HG02571 (cell line): ENCODE measurements at regions not wholly inside any gene's neighbourhood (a gene's known extent, or its start where the extent isn't known, plus 50 kb on each side); places are given as distances from the start of the nearest gene placed in this dataset.
"Not testable (repeated sequence)": the region's sequence is repeated elsewhere in the genome, so short reads cannot be mapped to it uniquely, and the experiment has no call there.

ENCODE experiments used
- ATAC-seq: cut with Tn5 transposase; IDR thresholded peaks from one replicate; pipeline ENCODE4 v1.9.1; 2021; ENCODE audit warnings: mild to moderate bottlenecking, moderate library complexity; ENCODE audit not compliant: unreplicated experiment

GRCh38 chr11:115636753-115637527 lies 132.7 kb upstream of the CADM1 start:
- no peak for ATAC-seq

- ATAC-seq, result not testable (repeated sequence)
These were observed 129.8 kb upstream of the CADM1 start for GRCh38 chr11:115633977-115634376.

- ATAC-seq, result no peak
These were observed 127.8 kb upstream of the CADM1 start for GRCh38 chr11:115632061-115632460.

- no peak for ATAC-seq
These were observed 127.4 kb upstream of the CADM1 start for GRCh38 chr11:115631609-115632008.

GRCh38 chr11:115630214-115630613 lies 126.0 kb upstream of the CADM1 start:
- ATAC-seq, result no peak

GRCh38 chr11:115629456-115630015 lies 125.3 kb upstream of the CADM1 start:
- no peak for ATAC-seq

- no peak for ATAC-seq
These were observed 123.6 kb upstream of the CADM1 start for GRCh38 chr11:115627666-115628460.

GRCh38 chr11:115627071-115627470 lies 122.9 kb upstream of the CADM1 start:
- ATAC-seq, result no peak

GRCh38 chr11:115626414-115626813 lies 122.2 kb upstream of the CADM1 start:
- ATAC-seq, result no peak

GRCh38 chr11:115625502-115625901 lies 121.3 kb upstream of the CADM1 start:
- ATAC-seq, result no peak

GRCh38 chr11:115624065-115624464 lies 119.8 kb upstream of the CADM1 start:
- ATAC-seq, result no peak

GRCh38 chr11:115623021-115623451 lies 118.8 kb upstream of the CADM1 start:
- ATAC-seq, result no peak

- no peak for ATAC-seq
These were observed 114.2 kb upstream of the CADM1 start for GRCh38 chr11:115618428-115618827.

- no peak for ATAC-seq
These were observed 113.6 kb upstream of the CADM1 start for GRCh38 chr11:115617767-115618166.

GRCh38 chr11:115616971-115617370 lies 112.8 kb upstream of the CADM1 start:
- ATAC-seq, result no peak

GRCh38 chr11:115613986-115614632 lies 109.9 kb upstream of the CADM1 start:
- ATAC-seq, result no peak

- ATAC-seq, result no peak
These were observed 108.8 kb upstream of the CADM1 start for GRCh38 chr11:115613004-115613403.

- no peak for ATAC-seq
These were observed 108.0 kb upstream of the CADM1 start for GRCh38 chr11:115612046-115612730.

- ATAC-seq, result no peak
These were observed 107.1 kb upstream of the CADM1 start for GRCh38 chr11:115611343-115611742.

GRCh38 chr11:115610908-115611307 lies 106.7 kb upstream of the CADM1 start:
- no peak for ATAC-seq

GRCh38 chr11:115610234-115610633 lies 106.0 kb upstream of the CADM1 start:
- not testable (repeated sequence) for ATAC-seq
